ENCODE measurements at regions not wholly inside any gene's neighbourhood (a gene's known extent, or its start where the extent isn't known, plus 50 kb on each side); places are given as distances from the start of the nearest gene placed in this dataset.

DNA sequence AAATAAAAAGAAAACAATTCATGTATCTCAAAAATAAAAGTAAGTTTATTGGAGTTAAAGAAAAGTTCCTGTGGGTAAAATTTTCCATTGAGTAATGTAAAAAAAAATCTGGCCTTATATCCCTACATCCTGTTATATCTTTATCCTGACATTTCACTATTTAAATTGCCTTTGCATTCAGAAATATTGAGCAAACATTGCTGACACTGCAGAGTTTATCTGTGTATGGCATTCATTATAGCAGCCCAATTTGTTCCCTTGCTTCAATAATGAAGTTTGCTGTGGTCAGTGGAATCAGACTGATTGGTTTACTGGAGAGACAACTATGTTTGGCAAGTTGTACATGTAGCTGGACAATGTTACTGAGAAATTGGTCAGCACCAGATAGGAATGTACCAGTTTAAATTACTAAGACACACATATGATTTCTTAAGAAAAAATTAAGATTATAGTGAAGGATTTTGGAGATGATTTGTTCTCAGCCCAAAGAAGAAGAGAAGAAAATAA lies 271.7 kb downstream of the ANKRD7 start:
- peak; percentile 45 for TF ChIP-seq ISL1 (CRISPR knock-in tag; IDR thresholded peaks at IDR 0.05)
- TF ChIP-seq ZNF8 (CRISPR knock-in tag; IDR thresholded peaks at IDR 0.05) = no peak
- no peak for TF ChIP-seq ZFP3 (CRISPR knock-in tag; IDR thresholded peaks at IDR 0.05)
- TF ChIP-seq TOX (CRISPR knock-in tag; IDR thresholded peaks at IDR 0.05; ENCODE audit: borderline replicate concordance) = no peak
- TF ChIP-seq ZNF70 (CRISPR knock-in tag; IDR thresholded peaks at IDR 0.05) = no peak
- TF ChIP-seq PATZ1 (CRISPR knock-in tag; IDR thresholded peaks at IDR 0.05; ENCODE audit: borderline replicate concordance) = no peak
- TF ChIP-seq TSHZ2 (CRISPR knock-in tag; IDR thresholded peaks at IDR 0.05) = peak; percentile 80
- peak; percentile 68 for TF ChIP-seq TCF4 (CRISPR knock-in tag; IDR thresholded peaks at IDR 0.05; ENCODE audit: borderline replicate concordance)
- ATAC-seq = no peak

DNA sequence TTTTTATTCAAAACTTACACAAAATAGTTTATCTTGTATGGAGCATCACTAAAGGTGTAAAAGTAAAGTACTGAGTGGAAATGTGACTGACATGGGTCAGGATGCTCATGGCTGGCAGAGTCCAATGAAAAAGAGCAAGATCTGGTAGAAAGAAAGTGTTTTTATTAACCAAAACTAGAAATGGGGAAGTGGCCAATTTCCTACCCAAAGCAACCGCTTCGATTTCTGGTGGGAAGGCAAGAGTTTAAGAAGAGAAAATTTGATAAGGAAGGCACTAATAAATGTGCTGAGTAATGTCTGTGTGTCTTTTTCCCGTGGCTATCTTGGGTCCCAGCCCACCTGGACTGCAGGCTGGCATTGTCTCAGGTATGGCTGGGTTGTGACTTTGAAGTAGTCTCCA lies 277.7 kb downstream of the ANKRD7 start:
- TF ChIP-seq TOX (CRISPR knock-in tag; IDR thresholded peaks at IDR 0.05; ENCODE audit: borderline replicate concordance) (no peak), ZFP3 (CRISPR knock-in tag; IDR thresholded peaks at IDR 0.05) (no peak), CREB5 (CRISPR knock-in tag; IDR thresholded peaks at IDR 0.05; ENCODE audit: low read depth) (no peak), OSR1 (CRISPR knock-in tag; IDR thresholded peaks at IDR 0.05) (no peak), ZNF8 (CRISPR knock-in tag; IDR thresholded peaks at IDR 0.05) (no peak), CSRNP3 (CRISPR knock-in tag; IDR thresholded peaks at IDR 0.05) (no peak), PATZ1 (CRISPR knock-in tag; IDR thresholded peaks at IDR 0.05; ENCODE audit: borderline replicate concordance) (no peak), CSDC2 (CRISPR knock-in tag; IDR thresholded peaks at IDR 0.05) (no peak), ZC3H10 (CRISPR knock-in tag; IDR thresholded peaks at IDR 0.05) (no peak), GLIS3 (CRISPR knock-in tag; IDR thresholded peaks at IDR 0.05) (no peak), TCF4 (CRISPR knock-in tag; IDR thresholded peaks at IDR 0.05; ENCODE audit: borderline replicate concordance) (no peak), PPARA (CRISPR knock-in tag; IDR thresholded peaks at IDR 0.05; ENCODE audit: borderline replicate concordance) (no peak), ZFP30 (CRISPR knock-in tag; IDR thresholded peaks at IDR 0.05) (no peak), ZNF70 (CRISPR knock-in tag; IDR thresholded peaks at IDR 0.05) (no peak), ESRRG (CRISPR knock-in tag; IDR thresholded peaks at IDR 0.05) (no peak), ISL1 (CRISPR knock-in tag; IDR thresholded peaks at IDR 0.05) (no peak), ZNF565 (CRISPR knock-in tag; conservative IDR thresholded peaks at IDR 0.05; ENCODE audit: low read depth) (no peak)
- TF ChIP-seq, protein P1, sequence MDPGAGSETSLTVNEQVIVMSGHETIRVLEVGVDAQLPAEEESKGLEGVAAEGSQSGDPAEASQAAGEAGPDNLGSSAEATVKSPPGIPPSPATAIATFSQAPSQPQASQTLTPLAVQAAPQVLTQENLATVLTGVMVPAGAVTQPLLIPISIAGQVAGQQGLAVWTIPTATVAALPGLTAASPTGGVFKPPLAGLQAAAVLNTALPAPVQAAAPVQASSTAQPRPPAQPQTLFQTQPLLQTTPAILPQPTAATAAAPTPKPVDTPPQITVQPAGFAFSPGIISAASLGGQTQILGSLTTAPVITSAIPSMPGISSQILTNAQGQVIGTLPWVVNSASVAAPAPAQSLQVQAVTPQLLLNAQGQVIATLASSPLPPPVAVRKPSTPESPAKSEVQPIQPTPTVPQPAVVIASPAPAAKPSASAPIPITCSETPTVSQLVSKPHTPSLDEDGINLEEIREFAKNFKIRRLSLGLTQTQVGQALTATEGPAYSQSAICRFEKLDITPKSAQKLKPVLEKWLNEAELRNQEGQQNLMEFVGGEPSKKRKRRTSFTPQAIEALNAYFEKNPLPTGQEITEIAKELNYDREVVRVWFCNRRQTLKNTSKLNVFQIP (CRISPR knock-in tag; IDR thresholded peaks at IDR 0.05; ENCODE audit: borderline replicate concordance, low read depth) = no peak
- no peak for ATAC-seq

All from SK-N-SH treated with all-trans-retinoic acid at 6 μM for 48 hours (cell line).